PC-9 (cell line): ENCODE measurements at regions not wholly inside any gene's neighbourhood (a gene's known extent, or its start where the extent isn't known, plus 50 kb on each side); places are given as distances from the start of the nearest gene placed in this dataset.

Experiments
- BruUV-seq: library from RNA; stranded (reverse); fragments of 400-500 nt; replicated peaks from 2 replicates; lab custom pipeline; 2021; lab: Mats Ljungman, UMichigan
- CTCF ChIA-PET: fragments of 300-600 bp; sonication (Branson Sonifier 250); formaldehyde crosslinking; loops from one replicate; lab custom pipeline; 2022; ENCODE audit warnings: antibody characterized with exemption; lab: Charles Lee
- POLR2A ChIA-PET: fragments of 300-600 bp; sonication (Branson Sonifier 250); formaldehyde crosslinking; loops from one replicate; lab custom pipeline; 2022; ENCODE audit warnings: antibody characterized with exemption; ENCODE audit not compliant: unreplicated experiment; lab: Charles Lee
- DNase-seq, 2 experiments: peaks; one replicate each; pipeline versions ENCODE4 v3.0.0 to v3.0.0-alpha.2; 2015 to 2022; ENCODE audit warnings: mixed read lengths in 1 of 2
- H2AFZ ChIP-seq: fragments of 200-600 bp; sonication (generic); 2 replicates; pipeline ENCODE4 v1.8.1; 2017; ENCODE audit warnings: antibody characterized with exemption
- H3F3A ChIP-seq: fragments of 200-600 bp; sonication (generic); 2 replicates; pipeline ENCODE4 v1.8.1; 2017; ENCODE audit warnings: antibody characterized with exemption, mild to moderate bottlenecking, low read depth; ENCODE audit not compliant: insufficient read depth
- H3K27ac ChIP-seq: fragments of 200-600 bp; sonication (generic); 2 replicates; pipeline ENCODE4 v1.6.1; 2016; ENCODE audit warnings: mixed run types
- H3K27me3 ChIP-seq: fragments of 200-600 bp; sonication (generic); 2 replicates; pipeline ENCODE4 v1.6.1; 2016; ENCODE audit warnings: low read depth, mixed run types; ENCODE audit not compliant: insufficient read depth
- H3K36me3 ChIP-seq: fragments of 200-600 bp; sonication (generic); 2 replicates; pipeline ENCODE4 v1.6.1; 2016; ENCODE audit warnings: low read depth, mixed run types
- H3K4me1 ChIP-seq: fragments of 200-600 bp; sonication (generic); replicated peaks from 2 replicates; pipeline ENCODE4 v1.6.1; 2016; ENCODE audit warnings: mixed run types; ENCODE audit not compliant: insufficient read depth
- H3K4me2 ChIP-seq: fragments of 200-600 bp; sonication (generic); 2 replicates; pipeline ENCODE4 v1.6.1; 2017; ENCODE audit warnings: mixed run types
- H3K4me3 ChIP-seq: fragments of 200-600 bp; sonication (generic); 2 replicates; pipeline ENCODE4 v1.6.1; 2016; ENCODE audit warnings: mixed run types
- H3K79me2 ChIP-seq: fragments of 200-600 bp; sonication (generic); 2 replicates; pipeline ENCODE4 v1.6.1; 2017; ENCODE audit warnings: low read depth, mixed run types
- H3K9me2 ChIP-seq: fragments of 200-600 bp; sonication (generic); 2 replicates; pipeline ENCODE4 v1.8.1; 2017; ENCODE audit warnings: mild to moderate bottlenecking; ENCODE audit not compliant: insufficient read depth
- H3K9me3 ChIP-seq: fragments of 200-600 bp; sonication (generic); 2 replicates; pipeline ENCODE4 v1.8.1; 2016; ENCODE audit warnings: low read depth; ENCODE audit not compliant: insufficient read depth
- H4K20me1 ChIP-seq: fragments of 200-600 bp; sonication (generic); 2 replicates; pipeline ENCODE4 v1.8.1; 2017; ENCODE audit not compliant: insufficient read depth
- CTCF ChIP-seq: fragments of 200-600 bp; sonication (generic); conservative IDR thresholded peaks from 2 replicates; pipeline ENCODE4 v1.6.1; 2017; ENCODE audit warnings: mixed run types, antibody characterized with exemption, mild to moderate bottlenecking, moderate library complexity
- EZH2 ChIP-seq: fragments of 200-600 bp; sonication (generic); IDR thresholded peaks from 2 replicates; pipeline ENCODE4 v1.8.0; 2017; ENCODE audit warnings: antibody characterized with exemption, low read depth
- intact Hi-C: fragments of 100-400 bp; cut with micrococcal nuclease; formaldehyde crosslinking; loops from one replicate; pipeline ENCODE4 v1.10.0; 2022; ENCODE audit not compliant: unreplicated experiment

GRCh38 chr10:3235996-3236510 lies 63.5 kb upstream of the PITRM1 start:
- Histone ChIP-seq H3K9me2 (no peaks in the 10 kb centered on the region), H3K4me3 (no peak overlapping the region), H3K4me1 (no peaks in the 10 kb centered on the region), H3K36me3 (no peaks in the 10 kb centered on the region), H3K27me3 (no peaks in the 10 kb centered on the region), H3K27ac (no peak overlapping the region), H3K4me2 (no peak overlapping the region), H2AFZ (no peak overlapping the region), H3K79me2 (no peaks in the 10 kb centered on the region), H4K20me1 (no peaks in the 10 kb centered on the region), H3K9me3 (no peaks in the 10 kb centered on the region), H3F3A (no peaks in the 10 kb centered on the region)
- intact Hi-C loops = loop anchor here (5.0 kb wide), 1 partner anchor 39 kb away; no protein-coding TSS in a partner anchor
- BruUV-seq = no TSS peak
- POLR2A ChIA-PET = no interaction called here
- TF ChIP-seq EZH2 = no peak
- TF ChIP-seq CTCF = no peak
- DNase-seq = no peak
- CTCF ChIA-PET = no interaction called here

- Histone ChIP-seq H3K4me2 (no peak overlapping the region), H3K27me3 (no peaks in the 10 kb centered on the region), H3K4me1 (no peaks in the 10 kb centered on the region), H2AFZ (no peak overlapping the region), H3K9me3 (no peaks in the 10 kb centered on the region), H3K4me3 (no peak overlapping the region), H3K79me2 (no peaks in the 10 kb centered on the region), H3K27ac (no peak overlapping the region), H3K36me3 (no peaks in the 10 kb centered on the region), H4K20me1 (no peaks in the 10 kb centered on the region), H3K9me2 (no peaks in the 10 kb centered on the region), H3F3A (no peaks in the 10 kb centered on the region)
- BruUV-seq = no TSS peak
- intact Hi-C loops = loop anchor here (5.0 kb wide), 1 partner anchor 38 kb away; no protein-coding TSS in a partner anchor
- POLR2A ChIA-PET = no interaction called here
- DNase-seq = no peak
- no peak for TF ChIP-seq EZH2
- TF ChIP-seq CTCF = no peak
- CTCF ChIA-PET = no interaction called here
Measured at GRCh38 chr10:3235395-3235794, 62.8 kb upstream of the PITRM1 start.

GRCh38 chr10:3233486-3233990 lies 61.0 kb upstream of the PITRM1 start:
- H3F3A ChIP-seq = peaks cover under 1% of the 10 kb centered on the region; the same call in 1 of the 2 replicates
- CTCF ChIA-PET = interaction anchor here (0.7 kb wide), 1 partner anchor 67 kb away, joined by 6 read pairs; no protein-coding TSS in a partner anchor
- DNase-seq = no peak
- H3K4me2 ChIP-seq = no peak overlapping the region
- no peak overlapping the region for H3K4me3 ChIP-seq
- no peaks in the 10 kb centered on the region for H3K9me2 ChIP-seq
- TF ChIP-seq CTCF (no peak), EZH2 (no peak)
- no peaks in the 10 kb centered on the region for H3K36me3 ChIP-seq
- no peaks in the 10 kb centered on the region for H3K79me2 ChIP-seq
- no peak overlapping the region for H2AFZ ChIP-seq
- BruUV-seq = no TSS peak
- POLR2A ChIA-PET = no interaction called here
- no peaks in the 10 kb centered on the region for H3K9me3 ChIP-seq
- no peak overlapping the region for H3K27ac ChIP-seq
- H3K4me1 ChIP-seq = peaks cover under 1% of the 10 kb centered on the region; the same call in 1 of the 2 replicates
- no peaks in the 10 kb centered on the region for H4K20me1 ChIP-seq
- intact Hi-C loops = no loop called here
- H3K27me3 ChIP-seq = no peaks in the 10 kb centered on the region
